ENCODE measurements at regions not wholly inside any gene's neighbourhood (a gene's known extent, or its start where the extent isn't known, plus 50 kb on each side); places are given as distances from the start of the nearest gene placed in this dataset.

DNA sequence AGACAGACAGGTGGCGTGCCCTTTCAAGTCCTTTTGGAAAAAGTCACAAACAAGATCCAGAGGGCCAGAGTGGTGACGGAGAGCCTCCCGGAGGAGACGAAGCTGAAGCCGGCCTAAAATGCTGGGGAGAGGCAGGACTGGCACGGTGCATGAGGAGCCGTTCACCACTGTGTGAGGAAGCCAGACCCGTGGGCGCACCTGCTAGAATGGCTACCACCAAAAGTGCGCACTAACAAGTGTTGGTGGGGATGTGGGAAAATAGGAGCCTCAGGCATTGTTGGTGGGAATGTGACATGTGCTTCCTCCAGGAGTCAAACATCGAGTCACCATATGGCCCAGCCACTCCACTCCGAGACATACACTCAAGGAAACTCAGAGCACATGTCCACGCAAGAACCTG lies 67.4 kb upstream of the HELT start:
- DNase-seq, result no peak

DNA sequence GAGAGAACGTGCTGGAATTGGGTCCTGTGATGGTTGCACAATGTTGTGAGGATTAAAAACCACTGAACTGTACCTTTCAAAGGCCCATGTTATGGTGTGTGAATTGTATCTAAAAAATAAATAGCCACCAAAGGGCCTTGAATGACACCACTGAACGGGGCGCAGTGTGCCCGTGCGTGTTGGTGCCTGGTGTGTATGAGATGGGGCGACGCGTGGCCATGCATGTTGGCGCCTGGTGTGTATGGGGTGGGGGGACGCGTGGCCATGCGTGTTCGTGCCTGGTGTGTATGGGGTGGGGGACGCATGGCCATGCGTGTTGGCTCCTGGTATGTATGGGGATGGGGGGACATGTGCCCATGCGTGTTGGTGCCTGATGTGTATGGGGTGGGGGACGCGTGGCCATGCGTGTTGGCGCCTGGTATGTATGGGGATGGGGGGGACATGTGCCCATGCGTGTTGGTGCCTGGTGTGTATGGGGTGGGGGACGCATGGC lies 66.6 kb upstream of the HELT start:
- DNase-seq, result no peak

DNA sequence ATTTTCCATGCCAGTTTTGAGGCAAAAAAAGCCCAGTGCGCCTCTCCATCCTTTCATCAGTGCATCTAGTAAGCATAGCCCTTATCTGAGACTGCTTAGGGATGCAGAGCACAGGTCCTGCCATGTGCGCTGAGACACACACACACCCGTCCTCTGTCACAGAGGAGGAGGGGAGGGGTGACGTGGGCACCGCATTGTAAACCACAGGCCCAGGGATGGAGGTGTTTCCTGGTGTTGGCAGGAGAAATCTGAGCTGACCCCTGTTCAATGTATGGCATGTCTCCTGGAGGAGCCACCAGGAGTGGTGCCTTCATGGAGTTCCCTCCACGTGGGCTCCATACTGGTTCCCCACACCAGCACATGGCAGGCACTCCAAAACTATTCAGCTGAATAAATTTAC lies 65.8 kb upstream of the HELT start:
- no peak for DNase-seq

DNA sequence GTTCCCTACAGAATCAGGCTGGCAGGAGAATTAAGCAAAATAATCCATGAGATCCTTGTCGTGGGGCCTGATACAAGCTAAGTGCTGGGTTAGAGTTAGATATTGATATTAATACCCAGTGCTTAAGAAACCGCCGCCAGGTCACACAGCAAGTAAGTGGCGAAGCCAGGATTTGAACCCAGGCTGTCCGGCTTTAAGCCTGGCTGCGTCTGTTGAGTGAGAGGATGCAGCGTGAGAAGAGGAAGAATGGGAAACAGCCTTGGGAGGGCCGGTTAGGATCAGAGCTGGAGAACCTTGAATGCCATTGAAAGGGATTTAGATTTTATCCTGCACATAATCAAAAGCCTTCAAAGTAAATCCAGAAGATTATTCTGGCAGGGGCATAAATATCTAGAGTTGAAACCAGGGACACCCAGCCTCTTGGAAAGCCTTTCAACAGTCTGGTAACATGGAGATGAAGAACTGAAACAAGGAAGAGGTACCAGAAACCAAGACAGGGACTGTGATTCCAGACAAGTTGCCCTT lies 64.8 kb upstream of the HELT start:
- no peak for DNase-seq

DNA sequence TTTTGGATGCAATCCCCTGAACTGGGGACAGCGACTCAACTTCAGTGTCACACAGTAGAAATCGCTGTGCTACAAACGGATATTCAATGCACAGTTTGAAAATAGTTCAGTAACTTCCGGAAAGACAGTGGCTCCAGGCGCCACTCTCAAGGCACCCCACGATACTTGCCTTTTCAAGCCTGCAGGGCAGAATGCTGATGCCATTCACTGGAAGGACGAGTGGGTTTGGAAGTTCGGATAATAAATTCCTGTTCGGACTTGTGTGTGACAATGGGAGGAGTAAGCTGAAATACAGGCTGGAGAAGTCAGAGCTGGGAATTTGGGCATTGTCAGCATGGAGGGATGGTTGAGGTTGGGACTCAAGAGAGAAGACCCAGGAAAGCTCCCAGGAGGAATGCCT lies 64.3 kb upstream of the HELT start:
- DNase-seq, result no peak

DNA sequence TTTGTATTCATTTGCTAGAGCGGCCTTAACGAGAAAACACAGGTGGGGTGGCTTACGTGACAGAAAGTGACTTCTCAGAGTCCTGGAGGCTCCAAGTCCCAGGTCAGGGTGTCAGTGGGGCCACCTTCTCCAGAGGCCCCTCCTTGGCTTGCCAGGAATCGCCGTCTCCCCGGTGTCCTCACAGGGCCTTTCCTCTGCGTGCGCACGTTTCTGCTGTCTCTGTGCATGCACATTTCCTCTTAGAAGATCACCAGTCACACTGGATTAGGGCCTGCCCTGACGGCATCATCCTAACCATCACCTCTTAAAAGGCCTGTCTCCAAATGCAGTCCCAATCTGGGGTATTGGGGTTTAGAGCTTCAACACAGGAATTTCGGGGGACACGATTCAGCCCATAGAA lies 63.8 kb upstream of the HELT start:
- no peak for DNase-seq

DNA sequence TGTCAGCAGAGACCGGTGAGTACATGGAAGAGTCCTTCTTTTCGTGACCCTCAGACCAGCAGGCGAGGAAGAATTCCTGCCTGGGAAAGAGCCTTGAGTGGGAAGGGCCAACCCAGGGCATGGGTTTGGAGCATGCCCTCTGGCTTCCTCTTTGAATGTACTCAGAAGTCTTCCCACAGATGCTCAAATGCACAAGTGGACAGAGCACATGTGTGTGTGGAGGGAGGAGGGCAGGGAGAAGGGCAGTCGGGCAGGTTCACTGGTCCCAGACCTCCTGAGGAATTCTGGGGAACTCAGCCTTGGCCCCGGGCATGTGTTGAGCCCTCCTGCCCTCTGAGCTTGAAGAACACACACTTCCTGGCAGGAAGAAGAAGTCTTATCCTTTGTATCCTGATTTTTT lies 63.2 kb upstream of the HELT start:
- DNase-seq, result no peak

DNA sequence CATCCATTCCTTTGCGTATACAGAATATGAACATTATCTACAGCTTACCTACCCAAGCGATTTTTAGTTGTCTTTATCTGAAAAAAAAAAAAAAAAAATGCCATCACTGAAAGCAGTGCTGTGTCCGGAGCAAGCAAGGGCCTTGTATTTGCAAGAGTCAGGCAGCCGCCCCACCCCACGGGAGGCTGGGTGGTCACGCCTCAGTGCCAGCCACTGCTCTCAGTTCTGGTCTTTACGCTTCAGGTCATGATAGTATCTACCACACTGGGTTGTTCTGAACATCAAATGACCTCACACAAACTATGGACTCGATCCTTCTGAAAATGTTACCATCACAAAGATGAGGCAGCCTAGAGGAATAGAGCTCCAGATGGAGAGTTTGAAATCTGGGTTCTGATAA lies 62.7 kb upstream of the HELT start:
- DNase-seq, result no peak

DNA sequence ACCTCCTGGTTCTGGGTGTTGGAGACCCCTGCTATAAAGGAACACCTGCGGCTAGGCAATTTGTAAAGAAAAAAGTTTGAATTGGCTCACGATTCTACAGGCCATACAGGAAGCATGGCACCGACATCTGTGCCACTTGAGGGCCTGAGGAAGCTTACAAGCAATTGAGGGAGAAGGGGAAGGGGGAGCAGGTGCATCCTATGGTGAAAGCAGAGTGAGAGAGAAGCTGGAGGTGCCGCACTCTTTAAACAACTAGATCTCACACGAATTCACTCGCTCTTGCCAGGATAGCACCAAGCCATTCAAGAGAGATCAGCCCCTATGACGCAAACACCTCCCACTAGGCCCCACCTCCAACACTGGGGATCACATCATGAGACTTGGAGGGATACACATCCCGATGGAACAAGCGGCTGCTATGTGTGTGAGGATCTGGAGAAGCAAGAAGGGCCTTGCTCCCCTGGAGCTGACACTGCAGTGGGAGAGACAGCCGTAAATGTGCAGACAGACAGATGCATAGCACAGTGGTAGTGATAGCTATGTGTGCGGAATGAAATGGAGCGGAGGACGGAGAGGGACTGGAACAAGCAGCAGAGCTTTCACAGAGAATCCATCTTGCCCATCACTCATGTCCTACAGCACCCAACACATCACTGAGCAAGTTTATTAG lies 60.7 kb upstream of the HELT start:
- no peak for DNase-seq

DNA sequence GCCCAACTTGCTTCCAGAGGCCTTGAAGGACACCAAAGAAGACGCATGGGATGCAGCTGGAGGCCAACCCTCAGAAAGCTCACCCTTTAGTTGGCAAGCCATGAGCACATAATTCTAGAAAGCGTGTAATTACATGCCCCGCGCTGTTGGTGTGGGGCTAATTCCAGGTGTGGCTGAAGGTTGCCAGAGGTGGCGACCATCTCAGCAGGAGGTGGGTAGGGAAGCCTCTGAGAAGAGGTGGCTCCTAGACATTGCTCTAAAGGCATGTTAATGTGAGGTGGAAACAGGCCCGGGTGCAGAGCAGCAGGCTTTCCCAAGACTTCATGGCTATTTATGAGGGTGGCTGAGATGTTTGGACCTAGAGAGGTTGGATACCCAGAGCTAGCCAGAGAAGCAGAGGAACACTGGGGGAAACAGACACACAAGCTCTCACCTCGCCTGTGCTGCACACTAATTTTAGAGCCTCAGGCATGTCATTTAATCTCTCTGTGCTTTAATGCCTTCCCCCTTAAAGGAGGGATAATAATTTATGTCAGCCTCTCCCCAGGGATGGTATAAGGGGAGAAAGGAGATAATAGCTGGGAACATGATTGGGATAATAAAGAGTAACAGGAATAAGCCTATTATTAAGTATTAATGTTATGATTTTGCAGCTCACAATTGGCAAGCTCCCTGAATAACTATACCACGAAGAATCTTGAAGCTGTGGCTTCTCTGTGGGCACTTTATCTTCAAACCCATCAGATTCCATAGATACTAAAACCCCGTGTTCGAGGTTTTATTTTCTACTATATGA lies 60.0 kb upstream of the HELT start:
- no peak for DNase-seq

DNA sequence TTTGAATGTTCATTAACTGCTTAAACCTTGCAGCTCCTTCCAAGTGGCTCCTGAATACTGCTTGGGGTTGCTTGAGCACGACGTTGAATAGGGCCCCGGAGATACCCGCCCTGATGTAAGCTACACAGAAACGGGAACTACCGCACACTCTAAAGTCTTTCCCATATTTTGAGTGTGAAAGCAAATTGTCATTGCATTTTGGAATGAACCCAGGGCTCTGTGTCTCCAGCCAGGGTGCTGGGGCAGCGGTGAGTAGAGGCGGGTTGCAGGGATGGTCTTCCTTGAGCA lies 59.4 kb upstream of the HELT start:
- DNase-seq, result no peak

DNA sequence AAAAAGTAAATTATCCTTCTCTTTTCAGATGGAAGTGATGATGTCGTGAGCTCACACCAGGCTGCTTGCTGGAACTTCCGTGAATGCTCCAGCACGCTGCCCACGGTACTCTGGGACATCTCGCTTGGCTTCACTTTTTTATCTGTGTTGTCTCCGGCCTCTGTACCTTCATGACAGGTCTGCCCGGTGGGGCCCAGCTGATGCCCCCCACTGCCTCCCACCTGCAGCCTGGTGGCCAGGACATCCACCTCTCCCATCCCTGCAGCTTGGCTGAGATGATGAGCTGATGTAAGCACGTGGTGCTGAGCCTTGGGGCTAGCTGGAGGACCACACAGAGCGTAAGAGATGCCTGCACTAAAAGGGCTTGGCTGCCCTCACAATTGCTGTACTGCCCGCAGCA lies 59.0 kb upstream of the HELT start:
- no peak for DNase-seq

DNA sequence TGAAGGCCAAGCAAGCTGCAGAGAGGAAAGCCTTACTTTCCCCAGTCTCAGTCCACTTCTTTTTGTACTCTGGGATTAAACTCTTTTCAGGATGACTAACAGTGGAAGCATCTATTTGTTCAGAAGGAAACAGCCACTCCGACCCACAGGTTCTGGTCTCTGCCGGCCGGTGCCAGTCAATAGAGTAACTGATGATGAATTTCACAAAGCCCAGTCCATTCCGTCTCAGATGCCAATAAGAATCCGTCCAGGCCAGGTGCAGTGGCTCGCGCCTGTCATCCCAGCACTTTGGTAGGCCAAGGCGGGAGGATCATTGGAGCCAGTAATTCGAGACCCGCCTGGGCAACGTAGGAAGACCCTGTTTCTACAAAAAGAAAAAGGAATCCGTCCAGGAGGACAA lies 58.5 kb upstream of the HELT start:
- DNase-seq, result no peak

DNA sequence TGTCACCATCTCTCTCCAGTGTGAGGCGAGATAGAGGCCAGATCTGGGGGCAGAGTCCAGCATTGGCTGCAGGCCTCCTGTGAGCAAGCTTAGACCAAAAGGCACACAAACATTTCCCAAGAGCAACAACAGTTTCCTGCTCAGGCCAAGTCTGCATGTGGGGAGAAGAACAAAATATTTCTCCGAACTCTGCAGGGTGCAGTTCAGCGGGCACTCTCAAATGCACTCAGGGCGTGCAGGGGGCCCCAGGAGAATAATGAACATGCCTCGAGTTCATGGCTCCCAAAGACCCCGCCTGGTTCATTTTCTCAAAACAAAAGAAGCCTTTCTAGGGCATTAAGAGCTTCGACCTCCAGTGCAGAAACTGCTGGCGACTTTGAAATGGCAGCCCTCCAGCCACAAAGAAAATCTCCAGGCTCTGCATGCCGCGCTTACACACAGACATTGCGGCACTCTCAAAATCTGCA lies 57.8 kb upstream of the HELT start:
- DNase-seq, result no peak

DNA sequence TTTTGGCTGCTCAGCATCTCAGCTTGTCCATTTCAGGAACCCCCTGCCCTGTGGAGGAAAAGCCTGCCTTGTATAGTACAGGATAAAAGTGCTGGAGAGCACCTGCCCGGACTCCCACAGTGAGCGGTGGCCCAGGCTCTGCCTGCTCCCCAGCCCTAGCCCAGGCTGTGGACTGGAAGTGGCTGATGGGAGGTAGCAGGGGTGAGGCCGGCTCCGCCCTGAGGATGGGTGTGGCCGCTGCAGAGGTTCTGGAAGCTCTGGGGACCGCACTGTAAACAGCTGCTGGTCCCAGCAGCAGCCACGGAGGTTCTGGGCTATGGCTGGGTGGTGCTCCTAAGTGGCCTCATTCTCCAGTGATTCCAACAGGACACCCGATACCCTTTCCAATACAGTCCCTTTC lies 56.6 kb upstream of the HELT start:
- no peak for DNase-seq

DNA sequence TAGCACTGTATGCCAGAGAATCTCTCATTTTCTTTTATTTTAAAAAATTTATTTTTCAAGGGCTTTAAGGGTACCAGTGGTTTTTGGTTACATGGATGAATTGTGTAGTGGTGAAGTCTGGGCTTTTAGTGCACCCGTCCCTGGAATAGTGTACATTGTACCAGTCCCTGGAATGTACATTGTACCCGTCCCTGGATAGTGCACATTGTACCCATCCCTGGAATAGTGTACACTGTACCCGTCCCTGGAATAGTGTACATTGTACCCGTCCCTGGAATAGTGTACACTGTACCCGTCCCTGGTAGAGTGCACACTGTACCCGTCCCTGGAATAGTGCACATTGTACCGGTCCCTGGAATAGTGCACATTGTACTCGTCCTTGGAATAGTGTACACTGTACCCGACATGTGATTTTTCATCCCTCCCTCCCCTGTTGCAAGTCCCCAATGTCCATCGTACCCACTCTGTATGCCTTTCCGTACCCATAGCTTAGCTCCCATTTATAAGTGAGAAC lies 56.1 kb upstream of the HELT start:
- DNase-seq, result no peak

DNA sequence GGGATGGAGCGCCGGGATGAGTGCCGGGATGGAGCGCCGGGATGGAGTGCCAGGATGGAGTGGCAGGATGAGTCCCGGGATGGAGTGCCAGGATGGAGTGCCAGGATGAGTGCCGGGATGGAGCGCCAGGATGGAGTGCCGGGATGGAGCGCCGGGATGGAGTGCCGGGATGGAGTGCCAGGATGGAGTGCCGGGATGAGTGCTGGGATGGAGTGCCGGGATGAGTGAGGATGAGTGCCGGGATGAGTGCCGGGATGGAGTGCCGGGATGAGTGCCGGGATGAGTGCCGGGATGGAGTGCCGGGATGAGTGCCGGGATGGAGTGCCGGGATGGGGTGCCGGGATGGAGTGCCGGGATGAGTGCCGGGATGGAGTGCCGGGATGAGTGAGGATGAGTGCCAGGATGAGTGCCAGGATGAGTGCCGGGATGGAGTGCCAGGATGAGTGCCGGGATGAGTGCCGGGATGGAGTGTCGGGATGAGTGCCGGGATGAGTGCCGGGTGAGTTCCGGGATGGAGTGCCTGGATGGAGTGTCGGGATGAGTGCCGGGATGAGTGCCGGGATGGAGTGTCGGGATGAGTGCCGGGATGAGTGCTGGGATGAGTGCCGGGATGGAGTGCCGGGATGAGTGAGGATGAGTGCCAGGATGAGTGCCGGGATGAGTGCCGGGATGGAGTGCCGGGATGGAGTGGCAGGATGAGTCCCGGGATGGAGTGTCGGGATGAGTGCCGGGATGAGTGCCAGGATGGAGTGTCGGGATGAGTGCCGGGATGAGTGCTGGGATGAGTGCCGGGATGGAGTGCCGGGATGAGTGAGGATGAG lies 52.9 kb upstream of the HELT start:
- DNase-seq, result peak; percentile 20

DNA sequence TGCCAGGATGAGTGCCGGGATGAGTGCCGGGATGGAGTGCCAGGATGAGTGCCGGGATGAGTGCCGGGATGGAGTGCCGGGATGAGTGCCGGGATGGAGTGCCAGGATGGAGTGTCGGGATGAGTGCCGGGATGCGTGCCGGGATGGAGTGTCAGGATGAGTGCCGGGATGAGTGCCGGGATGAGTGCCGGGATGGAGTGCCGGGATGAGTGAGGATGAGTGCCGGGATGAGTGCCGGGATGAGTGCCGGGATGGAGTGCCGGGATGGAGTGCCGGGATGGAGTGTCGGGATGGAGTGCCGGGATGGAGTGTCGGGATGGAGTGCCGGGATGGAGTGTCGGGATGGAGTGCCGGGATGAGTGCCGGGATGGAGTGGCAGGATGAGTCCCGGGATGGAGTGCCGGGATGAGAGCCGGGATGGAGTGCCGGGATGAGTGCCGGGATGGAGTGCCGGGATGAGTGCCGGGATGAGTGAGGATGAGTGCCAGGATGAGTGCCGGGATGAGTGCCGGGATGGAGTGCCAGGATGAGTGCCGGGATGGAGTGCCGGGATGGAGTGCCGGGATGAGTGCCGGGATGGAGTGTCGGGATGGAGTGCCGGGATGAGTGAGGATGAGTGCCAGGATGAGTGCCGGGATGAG lies 52.1 kb upstream of the HELT start:
- peak; percentile 14 for DNase-seq

DNA sequence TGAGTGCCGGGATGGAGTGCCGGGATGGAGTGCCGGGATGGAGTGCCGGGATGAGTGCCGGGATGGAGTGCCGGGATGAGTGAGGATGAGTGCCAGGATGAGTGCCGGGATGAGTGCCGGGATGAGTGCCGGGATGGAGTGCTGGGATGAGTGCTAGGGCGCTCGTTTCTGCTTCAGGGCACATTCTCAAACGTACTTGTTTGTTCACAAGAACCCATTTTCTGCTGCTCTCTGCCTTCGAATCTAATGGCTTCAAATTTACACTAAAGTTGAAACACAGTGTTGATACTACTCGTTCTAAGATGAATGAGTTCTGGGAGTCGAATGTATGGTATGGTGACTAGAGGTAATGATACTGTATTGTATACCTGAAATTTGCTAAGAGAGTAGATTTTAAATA lies 50.6 kb upstream of the HELT start:
- peak; percentile 18 for DNase-seq

DNA sequence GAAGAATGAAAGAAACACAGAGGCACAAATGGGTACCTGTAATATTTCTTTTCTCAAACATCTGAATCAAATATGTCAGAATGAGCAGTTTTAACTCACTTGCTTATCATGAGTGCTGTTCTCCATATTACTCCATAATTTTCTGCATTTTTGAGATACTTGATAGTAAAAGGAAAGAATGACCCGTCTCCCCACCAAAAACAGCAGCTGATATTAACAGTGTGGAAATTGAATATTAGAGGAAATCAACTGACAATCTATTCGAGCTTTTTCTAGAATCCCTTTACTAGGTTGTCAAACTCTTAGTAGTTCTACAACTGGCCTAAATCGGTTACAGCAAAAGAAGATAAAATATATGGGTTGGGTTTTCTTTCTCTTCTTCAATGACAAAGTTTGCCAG lies 49.9 kb upstream of the HELT start:
- no peak for DNase-seq
